ENCODE measurements at regions not wholly inside any gene's neighbourhood (a gene's known extent, or its start where the extent isn't known, plus 50 kb on each side); places are given as distances from the start of the nearest gene placed in this dataset.

GRCh38 chr6:165726965-165727381, 63.9 kb upstream of the PDE10A start:
- POLR2A ChIA-PET: interaction anchor here (1.0 kb wide), 1 partner anchor 9 kb away, joined by 4 read pairs; no protein-coding TSS in a partner anchor
- DNase-seq (ENCODE audit: extremely low spot score): no peak
- TF ChIP-seq CTBP1 (IDR thresholded peaks at IDR 0.05; ENCODE audit: borderline replicate concordance) (no peak), ZNF384 (IDR thresholded peaks at IDR 0.05) (no peak), FOXK2 (IDR thresholded peaks at IDR 0.05) (no peak), BHLHE40 (IDR thresholded peaks at IDR 0.05; ENCODE audit: borderline replicate concordance) (no peak), ARNT (IDR thresholded peaks at IDR 0.05) (no peak), HDGF (IDR thresholded peaks at IDR 0.05; ENCODE audit: borderline replicate concordance) (no peak), SP1 (IDR thresholded peaks at IDR 0.05) (no peak), L3MBTL2 (conservative IDR thresholded peaks at IDR 0.05) (no peak), NFRKB (IDR thresholded peaks at IDR 0.05) (no peak), TARDBP (IDR thresholded peaks at IDR 0.05) (no peak), ELF4 (IDR thresholded peaks at IDR 0.05) (no peak), FOXA1 (IDR thresholded peaks at IDR 0.05) (no peak), LEF1 (IDR thresholded peaks at IDR 0.05; ENCODE audit: borderline replicate concordance) (no peak), FOXM1 (IDR thresholded peaks at IDR 0.05; ENCODE audit: borderline replicate concordance) (no peak), SUZ12 (IDR thresholded peaks at IDR 0.05) (no peak)
- TF ChIP-seq, protein P1, sequence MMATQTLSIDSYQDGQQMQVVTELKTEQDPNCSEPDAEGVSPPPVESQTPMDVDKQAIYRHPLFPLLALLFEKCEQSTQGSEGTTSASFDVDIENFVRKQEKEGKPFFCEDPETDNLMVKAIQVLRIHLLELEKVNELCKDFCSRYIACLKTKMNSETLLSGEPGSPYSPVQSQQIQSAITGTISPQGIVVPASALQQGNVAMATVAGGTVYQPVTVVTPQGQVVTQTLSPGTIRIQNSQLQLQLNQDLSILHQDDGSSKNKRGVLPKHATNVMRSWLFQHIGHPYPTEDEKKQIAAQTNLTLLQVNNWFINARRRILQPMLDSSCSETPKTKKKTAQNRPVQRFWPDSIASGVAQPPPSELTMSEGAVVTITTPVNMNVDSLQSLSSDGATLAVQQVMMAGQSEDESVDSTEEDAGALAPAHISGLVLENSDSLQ (IDR thresholded peaks at IDR 0.05): no peak
- CTCF ChIA-PET: interaction anchor here (1.9 to 2.1 kb wide), 2 partner anchors 11 to 123 kb away, joined by 4 to 5 read pairs; no protein-coding TSS in a partner anchor

- CTCF ChIA-PET: interaction anchor here (0.8 to 2.1 kb wide), 3 partner anchors 10 to 286 kb away, joined by 4 to 5 read pairs (median 4); no protein-coding TSS in a partner anchor
- POLR2A ChIA-PET: interaction anchor here (1.0 kb wide), 1 partner anchor 9 kb away, joined by 4 read pairs; no protein-coding TSS in a partner anchor
- no peak for DNase-seq (ENCODE audit: extremely low spot score)
- TF ChIP-seq CTBP1 (IDR thresholded peaks at IDR 0.05; ENCODE audit: borderline replicate concordance) (no peak), SP1 (IDR thresholded peaks at IDR 0.05) (no peak)
These were observed 63.3 kb upstream of the PDE10A start for GRCh38 chr6:165726290-165726875.

- no peak for DNase-seq (ENCODE audit: extremely low spot score)
- TF ChIP-seq, protein P1 (IDR thresholded peaks at IDR 0.05): no peak
- TF ChIP-seq HDGF (IDR thresholded peaks at IDR 0.05; ENCODE audit: borderline replicate concordance) (no peak), FOXK2 (IDR thresholded peaks at IDR 0.05) (no peak), SUZ12 (IDR thresholded peaks at IDR 0.05) (no peak), L3MBTL2 (conservative IDR thresholded peaks at IDR 0.05) (no peak), ARNT (IDR thresholded peaks at IDR 0.05) (no peak), CTBP1 (IDR thresholded peaks at IDR 0.05; ENCODE audit: borderline replicate concordance) (no peak), NFRKB (IDR thresholded peaks at IDR 0.05) (no peak), BHLHE40 (IDR thresholded peaks at IDR 0.05; ENCODE audit: borderline replicate concordance) (no peak), SP1 (IDR thresholded peaks at IDR 0.05) (no peak)
- ChIA-PET POLR2A (no interaction called here), CTCF (interaction anchor here (1.9 kb wide), 1 partner anchor 125 kb away, joined by 5 read pairs; no protein-coding TSS in a partner anchor)
These were observed 62.2 kb upstream of the PDE10A start for GRCh38 chr6:165725201-165725600.

DNA sequence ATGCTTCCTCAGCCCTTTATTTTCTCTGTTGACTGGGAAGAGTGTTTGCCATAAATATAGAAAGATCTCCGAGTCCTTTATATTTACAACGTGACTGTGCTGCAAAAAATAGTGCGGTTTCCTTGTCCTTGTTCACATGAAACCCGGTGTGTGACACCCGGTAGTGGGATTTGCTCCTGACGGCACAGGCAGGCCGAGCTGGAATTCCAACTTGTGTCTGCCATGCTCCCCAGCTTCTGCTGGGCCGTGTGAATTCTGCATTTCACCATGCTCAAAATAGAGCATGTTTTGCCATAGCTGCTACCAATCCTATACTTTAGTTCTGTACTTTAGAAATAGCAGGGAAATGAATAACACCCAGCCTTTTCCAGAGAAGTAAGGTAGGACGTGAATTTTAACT, 60.3 kb upstream of the PDE10A start:
- TF ChIP-seq CTBP1 (IDR thresholded peaks at IDR 0.05; ENCODE audit: borderline replicate concordance) (no peak), SUZ12 (IDR thresholded peaks at IDR 0.05) (no peak), FOXA1 (IDR thresholded peaks at IDR 0.05) (no peak), TARDBP (IDR thresholded peaks at IDR 0.05) (no peak), FOXK2 (IDR thresholded peaks at IDR 0.05) (no peak), ARNT (IDR thresholded peaks at IDR 0.05) (no peak), FOXM1 (IDR thresholded peaks at IDR 0.05; ENCODE audit: borderline replicate concordance) (no peak), L3MBTL2 (conservative IDR thresholded peaks at IDR 0.05) (no peak), ELF4 (IDR thresholded peaks at IDR 0.05) (no peak), BHLHE40 (IDR thresholded peaks at IDR 0.05; ENCODE audit: borderline replicate concordance) (no peak), ZNF384 (IDR thresholded peaks at IDR 0.05) (no peak), SP1 (IDR thresholded peaks at IDR 0.05) (no peak), NFRKB (IDR thresholded peaks at IDR 0.05) (no peak)
- TF ChIP-seq, protein P1 (IDR thresholded peaks at IDR 0.05): no peak
- no peak for DNase-seq (ENCODE audit: extremely low spot score)
- ChIA-PET CTCF (interaction anchor here (0.6 to 0.7 kb wide), 2 partner anchors 128 to 251 kb away, joined by 3 read pairs; no protein-coding TSS in a partner anchor), POLR2A (interaction anchor here (0.9 kb wide), 1 partner anchor 49 kb away, joined by 3 read pairs; no protein-coding TSS in a partner anchor)

DNA sequence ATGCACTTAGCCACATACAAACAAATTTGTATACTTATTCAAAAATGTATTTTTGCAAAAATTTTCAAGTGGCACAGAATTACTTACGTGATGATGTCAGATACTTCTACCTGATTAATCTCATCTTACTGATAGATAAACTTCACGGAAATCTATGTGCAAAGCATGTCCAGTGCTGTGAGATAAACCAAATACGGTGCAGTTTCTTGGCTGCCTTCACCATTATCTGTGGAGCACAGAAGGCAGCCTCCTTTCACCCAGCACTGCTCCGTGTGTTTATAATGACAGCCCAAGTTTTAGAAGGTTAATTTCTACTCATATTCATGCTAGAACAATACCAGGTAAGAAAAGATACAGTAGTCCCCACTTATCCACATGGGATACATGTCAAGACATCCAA, 59.0 kb upstream of the PDE10A start:
- CTCF ChIA-PET: no interaction called here
- TF ChIP-seq BHLHE40 (IDR thresholded peaks at IDR 0.05; ENCODE audit: borderline replicate concordance): no peak
- no peak for TF ChIP-seq FOXA1 (IDR thresholded peaks at IDR 0.05)
- TF ChIP-seq HDGF (IDR thresholded peaks at IDR 0.05; ENCODE audit: borderline replicate concordance): no peak
- TF ChIP-seq TARDBP (IDR thresholded peaks at IDR 0.05): no peak
- no peak for TF ChIP-seq CTBP1 (IDR thresholded peaks at IDR 0.05; ENCODE audit: borderline replicate concordance)
- no peak for TF ChIP-seq ZNF384 (IDR thresholded peaks at IDR 0.05)
- no peak for TF ChIP-seq ARNT (IDR thresholded peaks at IDR 0.05)
- TF ChIP-seq FOXK2 (IDR thresholded peaks at IDR 0.05): no peak
- TF ChIP-seq, protein P1 (IDR thresholded peaks at IDR 0.05): no peak
- no peak for TF ChIP-seq LEF1 (IDR thresholded peaks at IDR 0.05; ENCODE audit: borderline replicate concordance)
- TF ChIP-seq FOXM1 (IDR thresholded peaks at IDR 0.05; ENCODE audit: borderline replicate concordance): no peak
- TF ChIP-seq L3MBTL2 (conservative IDR thresholded peaks at IDR 0.05): no peak
- POLR2A ChIA-PET: no interaction called here
- no peak for DNase-seq (ENCODE audit: extremely low spot score)

All from HEK293T (cell line).